ENCODE measurements at regions not wholly inside any gene's neighbourhood (a gene's known extent, or its start where the extent isn't known, plus 50 kb on each side); places are given as distances from the start of the nearest gene placed in this dataset.

GRCh38 chr1:87246436-87246835 is 82.2 kb upstream of the LMO4 start:
- in situ Hi-C loops (cut with HindIII; ENCODE audit: low pct_ligation_motif_present, low sequenced_read_pairs): no loop called here
- no peak overlapping the region for H3K27ac ChIP-seq
- H3K27me3 ChIP-seq (replicated peaks): no peaks in the 10 kb centered on the region
- no peaks in the 10 kb centered on the region for H3K36me3 ChIP-seq (replicated peaks)
- no peak overlapping the region for H3K4me3 ChIP-seq (ENCODE audit: low read depth, low read length)
- no peak for TF ChIP-seq CTCF (IDR thresholded peaks at IDR 0.05; ENCODE audit: low read depth, low read length, missing control alignments)
- DNase-seq: no peak

- in situ Hi-C loops (cut with HindIII; ENCODE audit: low pct_ligation_motif_present, low sequenced_read_pairs): no loop called here
- DNase-seq: no peak
- no peak overlapping the region for H3K27ac ChIP-seq
- H3K27me3 ChIP-seq (replicated peaks): no peaks in the 10 kb centered on the region
- TF ChIP-seq CTCF (IDR thresholded peaks at IDR 0.05; ENCODE audit: low read depth, low read length, missing control alignments): no peak
- H3K4me3 ChIP-seq (ENCODE audit: low read depth, low read length): no peak overlapping the region
- no peaks in the 10 kb centered on the region for H3K36me3 ChIP-seq (replicated peaks)
These were observed 78.9 kb upstream of the LMO4 start for GRCh38 chr1:87249803-87250202.

- in situ Hi-C loops (cut with HindIII; ENCODE audit: low pct_ligation_motif_present, low sequenced_read_pairs): no loop called here
- no peak overlapping the region for H3K27ac ChIP-seq
- TF ChIP-seq CTCF (IDR thresholded peaks at IDR 0.05; ENCODE audit: low read depth, low read length, missing control alignments): no peak
- H3K36me3 ChIP-seq (replicated peaks): no peaks in the 10 kb centered on the region
- no peaks in the 10 kb centered on the region for H3K27me3 ChIP-seq (replicated peaks)
- no peak overlapping the region for H3K4me3 ChIP-seq (ENCODE audit: low read depth, low read length)
- DNase-seq: no peak
These were observed 78.3 kb upstream of the LMO4 start for GRCh38 chr1:87250336-87250735.

GRCh38 chr1:87252406-87252805 is 76.3 kb upstream of the LMO4 start:
- H3K27ac ChIP-seq: no peak overlapping the region
- in situ Hi-C loops (cut with HindIII; ENCODE audit: low pct_ligation_motif_present, low sequenced_read_pairs): no loop called here
- no peaks in the 10 kb centered on the region for H3K36me3 ChIP-seq (replicated peaks)
- no peak for TF ChIP-seq CTCF (IDR thresholded peaks at IDR 0.05; ENCODE audit: low read depth, low read length, missing control alignments)
- no peak for DNase-seq
- H3K4me3 ChIP-seq (ENCODE audit: low read depth, low read length): no peak overlapping the region
- H3K27me3 ChIP-seq (replicated peaks): no peaks in the 10 kb centered on the region

- Histone ChIP-seq H3K27me3 (replicated peaks) (no peaks in the 10 kb centered on the region), H3K27ac (no peak overlapping the region), H3K4me3 (ENCODE audit: low read depth, low read length) (no peak overlapping the region), H3K36me3 (replicated peaks) (no peaks in the 10 kb centered on the region)
- no peak for DNase-seq
- no peak for TF ChIP-seq CTCF (IDR thresholded peaks at IDR 0.05; ENCODE audit: low read depth, low read length, missing control alignments)
- in situ Hi-C loops (cut with HindIII; ENCODE audit: low pct_ligation_motif_present, low sequenced_read_pairs): no loop called here
These were observed 66.0 kb upstream of the LMO4 start for GRCh38 chr1:87262688-87263087.

- no peaks in the 10 kb centered on the region for H3K36me3 ChIP-seq (replicated peaks)
- H3K27ac ChIP-seq: no peak overlapping the region
- no peak for DNase-seq
- H3K27me3 ChIP-seq (replicated peaks): no peaks in the 10 kb centered on the region
- H3K4me3 ChIP-seq (ENCODE audit: low read depth, low read length): no peak overlapping the region
- in situ Hi-C loops (cut with HindIII; ENCODE audit: low pct_ligation_motif_present, low sequenced_read_pairs): no loop called here
- TF ChIP-seq CTCF (IDR thresholded peaks at IDR 0.05; ENCODE audit: low read depth, low read length, missing control alignments): no peak
These were observed 65.4 kb upstream of the LMO4 start for GRCh38 chr1:87263281-87263680.

All from brain microvascular endothelial cell (primary cell).